ENCODE measurements at regions not wholly inside any gene's neighbourhood (a gene's known extent, or its start where the extent isn't known, plus 50 kb on each side); places are given as distances from the start of the nearest gene placed in this dataset.

- Mint-ChIP-seq H3K9me3 (peaks cover 0 to 7% (median 3%) of the 10 kb centered on the region in 7 donors), H3K27ac (no peak overlapping the region), H3K4me3 (no peak overlapping the region), H3K4me1 (no peaks in the 10 kb centered on the region), H3K36me3 (no peaks in the 10 kb centered on the region), H3K27me3 (ENCODE audit: low read depth in 3 of 3) (peaks cover 0 to 9% (median 2%) of the 10 kb centered on the region in 3 donors)
- intact Hi-C loops (cut with micrococcal nuclease): no loop called here
- H3K27me3 ChIP-seq (ENCODE audit: control insufficient read depth in 2 of 2, insufficient read depth in 2 of 2, low read length in 2 of 2): no peaks in the 10 kb centered on the region
- no peak overlapping the region for H3K4me3 ChIP-seq (replicated peaks in 1 of 3; ENCODE audit: low read depth in 2 of 3, low read length in 3 of 3)
- H4K20me1 ChIP-seq (ENCODE audit: insufficient read depth, low read length): no peaks in the 10 kb centered on the region
- no peaks in the 10 kb centered on the region for H3K9me3 ChIP-seq (replicated peaks in 1 of 2; ENCODE audit: control insufficient read depth in 1 of 2, insufficient read depth in 1 of 2, low read length in 2 of 2)
- H3K4me1 ChIP-seq (ENCODE audit: control insufficient read depth in 1 of 2, insufficient read depth in 2 of 2, low read length in 2 of 2): no peaks in the 10 kb centered on the region
- no CpG with 5 or more reads among the region's 2 CpGs for WGBS (ENCODE audit: insufficient coverage)
- H2AFZ ChIP-seq (ENCODE audit: insufficient read depth, low read depth, low read length, poor library complexity, severe bottlenecking): no peak overlapping the region
- no peak for DNase-seq
- no peak overlapping the region for H3K4me2 ChIP-seq (replicated peaks; ENCODE audit: extremely low read depth, low read length, poor library complexity, severe bottlenecking)
- TF ChIP-seq CTCF (IDR thresholded peaks at IDR 0.05): no peak
- no peaks in the 10 kb centered on the region for H3K36me3 ChIP-seq (replicated peaks in 1 of 2; ENCODE audit: control insufficient read depth in 1 of 2, insufficient read depth in 2 of 2, low read length in 2 of 2)
- H3K27ac ChIP-seq (ENCODE audit: low read depth in 1 of 2, low read length in 2 of 2): no peak overlapping the region
- no peaks in the 10 kb centered on the region for H3K79me2 ChIP-seq (ENCODE audit: insufficient read depth, low read length)
- no peak overlapping the region for H3K9ac ChIP-seq (ENCODE audit: insufficient read depth, low read length, poor library complexity, severe bottlenecking)
These were observed 184.2 kb downstream of the DHX35 start for GRCh38 chr20:39146394-39146793.

- H3K4me3 ChIP-seq (replicated peaks in 1 of 3; ENCODE audit: low read depth in 2 of 3, low read length in 3 of 3): no peak overlapping the region
- no peaks in the 10 kb centered on the region for H4K20me1 ChIP-seq (ENCODE audit: insufficient read depth, low read length)
- peaks cover 0 to 7% (median 3%) of the 10 kb centered on the region in 7 donors for H3K9me3 Mint-ChIP-seq
- H3K36me3 ChIP-seq (replicated peaks in 1 of 2; ENCODE audit: control insufficient read depth in 1 of 2, insufficient read depth in 2 of 2, low read length in 2 of 2): no peaks in the 10 kb centered on the region
- H3K27ac ChIP-seq (ENCODE audit: low read depth in 1 of 2, low read length in 2 of 2): no peak overlapping the region
- H3K27me3 ChIP-seq (ENCODE audit: control insufficient read depth in 2 of 2, insufficient read depth in 2 of 2, low read length in 2 of 2): no peaks in the 10 kb centered on the region
- H3K9me3 ChIP-seq (replicated peaks in 1 of 2; ENCODE audit: control insufficient read depth in 1 of 2, insufficient read depth in 1 of 2, low read length in 2 of 2): no peaks in the 10 kb centered on the region
- no peaks in the 10 kb centered on the region for H3K79me2 ChIP-seq (ENCODE audit: insufficient read depth, low read length)
- intact Hi-C loops (cut with micrococcal nuclease): no loop called here
- no CpG with 5 or more reads among the region's 2 CpGs for WGBS (ENCODE audit: insufficient coverage)
- H3K9ac ChIP-seq (ENCODE audit: insufficient read depth, low read length, poor library complexity, severe bottlenecking): no peak overlapping the region
- peak overlapping the region in 1 of 7 donors; percentile 50 for H3K27ac Mint-ChIP-seq
- no peak overlapping the region for H2AFZ ChIP-seq (ENCODE audit: insufficient read depth, low read depth, low read length, poor library complexity, severe bottlenecking)
- H3K4me1 ChIP-seq (ENCODE audit: control insufficient read depth in 1 of 2, insufficient read depth in 2 of 2, low read length in 2 of 2): no peaks in the 10 kb centered on the region
- no peaks in the 10 kb centered on the region for H3K4me1 Mint-ChIP-seq
- DNase-seq: no peak
- TF ChIP-seq CTCF (IDR thresholded peaks at IDR 0.05): no peak
- H3K36me3 Mint-ChIP-seq: no peaks in the 10 kb centered on the region
- H3K4me2 ChIP-seq (replicated peaks; ENCODE audit: extremely low read depth, low read length, poor library complexity, severe bottlenecking): no peak overlapping the region
- H3K27me3 Mint-ChIP-seq (ENCODE audit: low read depth in 3 of 3): peaks cover 0 to 9% (median 2%) of the 10 kb centered on the region in 3 donors
- no peak overlapping the region for H3K4me3 Mint-ChIP-seq
These were observed 183.8 kb downstream of the DHX35 start for GRCh38 chr20:39145921-39146320.
